Neural cell (in vitro differentiated cells): ENCODE measurements at regions not wholly inside any gene's neighbourhood (a gene's known extent, or its start where the extent isn't known, plus 50 kb on each side); places are given as distances from the start of the nearest gene placed in this dataset.

Experiments used
- CTCF ChIP-seq: fragments of 450-650 bp; IDR thresholded peaks from 2 replicates; pipeline ENCODE4 v1.5.1; 2014; ENCODE audit warnings: antibody characterized with exemption, mild to moderate bottlenecking, moderate library complexity; ENCODE audit not compliant: poor library complexity, severe bottlenecking
- EP300 ChIP-seq: fragments of 450-650 bp; conservative IDR thresholded peaks from 2 replicates; pipeline ENCODE4 v1.6.1; 2014; ENCODE audit warnings: antibody characterized with exemption, mild to moderate bottlenecking, moderate library complexity; ENCODE audit not compliant: poor library complexity, severe bottlenecking
- EZH2 ChIP-seq: fragments of 200-600, 300-800 bp; shearing (Covaris generic), sonication (generic); IDR thresholded peaks from 2 replicates; pipeline ENCODE4 v1.6.1; 2014; ENCODE audit warnings: antibody characterized with exemption, low read length, borderline replicate concordance, mild to moderate bottlenecking; ENCODE audit not compliant: insufficient read depth, poor library complexity, severe bottlenecking
- POLR2AphosphoS5 ChIP-seq: IDR thresholded peaks from 2 replicates; pipeline ENCODE4 v1.6.1; 2012
- RAD21 ChIP-seq: fragments of 450-650 bp; conservative IDR thresholded peaks from 2 replicates; pipeline ENCODE4 v1.6.1; 2014; ENCODE audit warnings: antibody characterized with exemption, mild to moderate bottlenecking, moderate library complexity
- SMC3 ChIP-seq: fragments of 450-650 bp; conservative IDR thresholded peaks from 2 replicates; pipeline ENCODE4 v1.6.1; 2014; ENCODE audit warnings: antibody characterized with exemption, mild to moderate bottlenecking, moderate library complexity; ENCODE audit not compliant: poor library complexity
- TAF1 ChIP-seq: IDR thresholded peaks from 2 replicates; pipeline ENCODE4 v1.6.1; 2012; ENCODE audit warnings: low read depth
- TF ChIP-seq, protein P1 (sequence below): IDR thresholded peaks from 2 replicates; pipeline ENCODE4 v1.6.1; 2012; ENCODE audit warnings: borderline replicate concordance

- TF ChIP-seq CTCF (no peak), RAD21 (no peak), EP300 (no peak), POLR2AphosphoS5 (no peak), TAF1 (no peak), SMC3 (no peak), EZH2 (no peak)
- TF ChIP-seq, protein P1, sequence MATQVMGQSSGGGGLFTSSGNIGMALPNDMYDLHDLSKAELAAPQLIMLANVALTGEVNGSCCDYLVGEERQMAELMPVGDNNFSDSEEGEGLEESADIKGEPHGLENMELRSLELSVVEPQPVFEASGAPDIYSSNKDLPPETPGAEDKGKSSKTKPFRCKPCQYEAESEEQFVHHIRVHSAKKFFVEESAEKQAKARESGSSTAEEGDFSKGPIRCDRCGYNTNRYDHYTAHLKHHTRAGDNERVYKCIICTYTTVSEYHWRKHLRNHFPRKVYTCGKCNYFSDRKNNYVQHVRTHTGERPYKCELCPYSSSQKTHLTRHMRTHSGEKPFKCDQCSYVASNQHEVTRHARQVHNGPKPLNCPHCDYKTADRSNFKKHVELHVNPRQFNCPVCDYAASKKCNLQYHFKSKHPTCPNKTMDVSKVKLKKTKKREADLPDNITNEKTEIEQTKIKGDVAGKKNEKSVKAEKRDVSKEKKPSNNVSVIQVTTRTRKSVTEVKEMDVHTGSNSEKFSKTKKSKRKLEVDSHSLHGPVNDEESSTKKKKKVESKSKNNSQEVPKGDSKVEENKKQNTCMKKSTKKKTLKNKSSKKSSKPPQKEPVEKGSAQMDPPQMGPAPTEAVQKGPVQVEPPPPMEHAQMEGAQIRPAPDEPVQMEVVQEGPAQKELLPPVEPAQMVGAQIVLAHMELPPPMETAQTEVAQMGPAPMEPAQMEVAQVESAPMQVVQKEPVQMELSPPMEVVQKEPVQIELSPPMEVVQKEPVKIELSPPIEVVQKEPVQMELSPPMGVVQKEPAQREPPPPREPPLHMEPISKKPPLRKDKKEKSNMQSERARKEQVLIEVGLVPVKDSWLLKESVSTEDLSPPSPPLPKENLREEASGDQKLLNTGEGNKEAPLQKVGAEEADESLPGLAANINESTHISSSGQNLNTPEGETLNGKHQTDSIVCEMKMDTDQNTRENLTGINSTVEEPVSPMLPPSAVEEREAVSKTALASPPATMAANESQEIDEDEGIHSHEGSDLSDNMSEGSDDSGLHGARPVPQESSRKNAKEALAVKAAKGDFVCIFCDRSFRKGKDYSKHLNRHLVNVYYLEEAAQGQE: no peak
Measured at GRCh38 chr9:13567833-13568232, 288.3 kb upstream of the MPDZ start.
